ENCODE measurements at regions not wholly inside any gene's neighbourhood (a gene's known extent, or its start where the extent isn't known, plus 50 kb on each side); places are given as distances from the start of the nearest gene placed in this dataset.

- TF ChIP-seq CTCF (conservative IDR thresholded peaks at IDR 0.05; ENCODE audit: low read length) (no peak), EZH2phosphoT487 (IDR thresholded peaks at IDR 0.05; ENCODE audit: borderline replicate concordance) (no peak)
Measured at GRCh38 chrX:4800756-4801155, 1087.3 kb upstream of the PRKX start.

All from Loucy (cell line).